ENCODE measurements at regions not wholly inside any gene's neighbourhood (a gene's known extent, or its start where the extent isn't known, plus 50 kb on each side); places are given as distances from the start of the nearest gene placed in this dataset.
"Not testable (repeated sequence)": the region's sequence is repeated elsewhere in the genome, so short reads cannot be mapped to it uniquely, and the experiment has no call there.

- H3K27ac ChIP-seq: no peak overlapping the region
- TF ChIP-seq CTCF (IDR thresholded peaks at IDR 0.05) (no peak), ZFX (IDR thresholded peaks at IDR 0.05; ENCODE audit: borderline replicate concordance) (no peak)
Measured at GRCh38 chr16:51255349-51255972, 104.4 kb upstream of the SALL1 start.

- not testable (repeated sequence) for H3K27ac ChIP-seq
Measured at GRCh38 chr16:51254390-51254789, 103.3 kb upstream of the SALL1 start.

GRCh38 chr16:51248217-51248616 is 97.1 kb upstream of the SALL1 start:
- TF ChIP-seq CTCF (IDR thresholded peaks at IDR 0.05) (no peak), ZFX (IDR thresholded peaks at IDR 0.05; ENCODE audit: borderline replicate concordance) (no peak)
- no peak overlapping the region for H3K27ac ChIP-seq

GRCh38 chr16:51245658-51245995 is 94.6 kb upstream of the SALL1 start:
- no peak overlapping the region for H3K27ac ChIP-seq
- TF ChIP-seq ZFX (IDR thresholded peaks at IDR 0.05; ENCODE audit: borderline replicate concordance) (no peak), CTCF (IDR thresholded peaks at IDR 0.05) (no peak)

GRCh38 chr16:51244887-51245657 is 94.0 kb upstream of the SALL1 start:
- TF ChIP-seq CTCF (IDR thresholded peaks at IDR 0.05): no peak
- TF ChIP-seq ZFX (IDR thresholded peaks at IDR 0.05; ENCODE audit: borderline replicate concordance): no peak
- no peak overlapping the region for H3K27ac ChIP-seq

- no peak overlapping the region for H3K27ac ChIP-seq
- TF ChIP-seq CTCF (IDR thresholded peaks at IDR 0.05) (no peak), ZFX (IDR thresholded peaks at IDR 0.05; ENCODE audit: borderline replicate concordance) (no peak)
Measured at GRCh38 chr16:51243936-51244436, 92.9 kb upstream of the SALL1 start.

- H3K27ac ChIP-seq: no peak overlapping the region
- TF ChIP-seq ZFX (IDR thresholded peaks at IDR 0.05; ENCODE audit: borderline replicate concordance) (no peak), CTCF (IDR thresholded peaks at IDR 0.05) (no peak)
Measured at GRCh38 chr16:51242296-51242994, 91.4 kb upstream of the SALL1 start.
